ENCODE measurements at regions not wholly inside any gene's neighbourhood (a gene's known extent, or its start where the extent isn't known, plus 50 kb on each side); places are given as distances from the start of the nearest gene placed in this dataset.

- no peaks in the 10 kb centered on the region for H3K23me2 ChIP-seq (ENCODE audit: low read depth, low read length)
- no peak overlapping the region for H2BK12ac ChIP-seq (ENCODE audit: low read depth, low read length)
- CTCF ChIA-PET (ENCODE audit: partially characterized antibody), result interaction anchor here (1.0 to 2.4 kb wide), 5 partner anchors 9 to 446 kb away, joined by 3 to 8 read pairs (median 5); no protein-coding TSS in a partner anchor
- H3K18ac ChIP-seq (ENCODE audit: extremely low read depth, low read length), result no peak overlapping the region
- no peak overlapping the region for H2BK5ac ChIP-seq (ENCODE audit: low read depth, low read length)
- no peak overlapping the region for H3K9ac ChIP-seq (replicated peaks in 1 of 4; ENCODE audit: extremely low read depth in 1 of 4, low read depth in 3 of 4, low read length in 3 of 4)
- no peak overlapping the region for H2AFZ ChIP-seq (ENCODE audit: low read length)
- H3K4me1 ChIP-seq (replicated peaks in 1 of 4; ENCODE audit: control insufficient read depth in 3 of 4, insufficient read depth in 4 of 4, low read length in 3 of 4), result peaks cover 0 to 2% (median 0%) of the 10 kb centered on the region in 4 experiments; a peak in 1 of 7 replicates
- POLR2A ChIA-PET (ENCODE audit: partially characterized antibody), result interaction anchor here (1.1 kb wide), 1 partner anchor 47 kb away, joined by 4 read pairs; no protein-coding TSS in a partner anchor
- TF ChIP-seq SP2 (IDR thresholded peaks at IDR 0.05; ENCODE audit: low read length), result no peak
- TF ChIP-seq CTBP2 (IDR thresholded peaks at IDR 0.05; ENCODE audit: borderline replicate concordance, insufficient read depth, insufficient read length, low read length), result no peak
- no peak for TF ChIP-seq NANOG (IDR thresholded peaks at IDR 0.05; ENCODE audit: insufficient read depth, low read depth, low read length, poor library complexity, severe bottlenecking)
- TF ChIP-seq EGR1 (IDR thresholded peaks at IDR 0.05; ENCODE audit: borderline replicate concordance, low read depth, low read length), result no peak
- no peak for TF ChIP-seq CBX8 (IDR thresholded peaks at IDR 0.05; ENCODE audit: borderline replicate concordance, low read depth, low read length)
- no peak for TF ChIP-seq RXRA (IDR thresholded peaks at IDR 0.05; ENCODE audit: insufficient read depth, low read depth, low read length)
- TF ChIP-seq RNF2 (IDR thresholded peaks at IDR 0.05; ENCODE audit: borderline replicate concordance, low read depth, low read length, missing control alignments, poor library complexity, severe bottlenecking), result no peak
- TF ChIP-seq CHD2 (IDR thresholded peaks at IDR 0.05; ENCODE audit: low read length), result no peak
- TF ChIP-seq MAFK (IDR thresholded peaks at IDR 0.05; ENCODE audit: low read depth, low read length), result no peak
- TF ChIP-seq ZNF274 (IDR thresholded peaks at IDR 0.05; ENCODE audit: borderline replicate concordance, extremely low read depth, low read length), result no peak
- 81% methylated on average over 6 of the region's 7 CpGs; no CpG with 5 or more reads in 1 of the 2 experiments for WGBS, 2 experiments (ENCODE audit: extremely low coverage in 1 of 2, insufficient coverage in 1 of 2, insufficient read length in 1 of 2, insufficient replicate concordance in 2 of 2, low coverage in 1 of 2, low lambda C conversion rate in 2 of 2, missing lambda C conversion rate in 1 of 2)
- H3K9me3 ChIP-seq (ENCODE audit: insufficient read depth in 2 of 2, low read depth in 1 of 2, low read length in 1 of 2), result no peaks in the 10 kb centered on the region
- H3K4me2 ChIP-seq (ENCODE audit: insufficient read depth in 1 of 2, low read depth in 2 of 2, low read length in 2 of 2), result no peak overlapping the region
- no peak overlapping the region for H4K91ac ChIP-seq (replicated peaks; ENCODE audit: insufficient read length, low read length)
- no peak overlapping the region for H3K4me3 ChIP-seq (ENCODE audit: extremely low read depth in 1 of 4, insufficient read depth in 2 of 4, low read depth in 3 of 4, low read length in 4 of 4)
- H2BK120ac ChIP-seq (replicated peaks; ENCODE audit: low read depth, low read length), result no peak overlapping the region
- peak overlapping the region; percentile 14; the same call in 1 of the 2 replicates for H4K8ac ChIP-seq (ENCODE audit: extremely low read depth, insufficient read depth, low read length)
- FAIRE-seq, result no peak
- H2BK20ac ChIP-seq (ENCODE audit: low read length), result no peak overlapping the region
- H2BK15ac ChIP-seq (ENCODE audit: low read length), result no peak overlapping the region
- no peak overlapping the region for H3K14ac ChIP-seq (ENCODE audit: insufficient read length)
- no peaks in the 10 kb centered on the region for H3K79me2 ChIP-seq (ENCODE audit: control insufficient read depth in 1 of 2, insufficient read depth in 2 of 2, low read length in 2 of 2)
- no peak for DNase-seq (ENCODE audit: low read depth in 1 of 2, low spot score in 2 of 2)
- 0 out of 7 replicates have a peak, but pooled peaks cover 0 to 3% (median 0%) of the 10 kb centered on the region in 4 experiments for H3K27me3 ChIP-seq (replicated peaks in 1 of 4; ENCODE audit: control insufficient read depth in 3 of 4, extremely low read depth in 1 of 4, insufficient read depth in 3 of 4, low read length in 3 of 4)
- H4K20me1 ChIP-seq (replicated peaks in 1 of 2; ENCODE audit: control insufficient read depth in 1 of 2, insufficient read depth in 2 of 2, low read length in 2 of 2), result no peaks in the 10 kb centered on the region
- no peaks in the 10 kb centered on the region for H3K36me3 ChIP-seq (ENCODE audit: control insufficient read depth in 2 of 4, insufficient read depth in 4 of 4, low read length in 3 of 4)
- no peak overlapping the region for H3K56ac ChIP-seq (replicated peaks; ENCODE audit: insufficient read length, low read depth, low read length)
- H4K5ac ChIP-seq (ENCODE audit: insufficient read length, low read depth, low read length), result no peak overlapping the region
- no peak overlapping the region for H3K23ac ChIP-seq (ENCODE audit: insufficient read length)
- no peak overlapping the region for H3K27ac ChIP-seq (ENCODE audit: low read depth, low read length)
- H2AK5ac ChIP-seq (ENCODE audit: low read depth, low read length), result no peak overlapping the region
- H3K79me1 ChIP-seq (ENCODE audit: low read depth, low read length), result no peaks in the 10 kb centered on the region
- no peak overlapping the region for H3K4ac ChIP-seq (replicated peaks; ENCODE audit: insufficient read length, low read depth, low read length)
Measured at GRCh38 chr13:30135351-30135750, 172.0 kb downstream of the KATNAL1 start.
